Globus pallidus (tissue), 1 donor: ENCODE measurements at regions not wholly inside any gene's neighbourhood (a gene's known extent, or its start where the extent isn't known, plus 50 kb on each side); places are given as distances from the start of the nearest gene placed in this dataset.

Experiments
- DNase-seq: peaks from one replicate; pipeline ENCODE4 v3.0.0-alpha.2; 2015; ENCODE audit warnings: low spot score

GRCh38 chr2:204486321-204486720 lies 59.0 kb upstream of the PARD3B start:
- DNase-seq, result no peak

- DNase-seq, result no peak
These were observed 58.5 kb upstream of the PARD3B start for GRCh38 chr2:204486805-204487204.

- DNase-seq, result no peak
These were observed 57.6 kb upstream of the PARD3B start for GRCh38 chr2:204487447-204488229.

GRCh38 chr2:204491528-204491927 lies 53.7 kb upstream of the PARD3B start:
- DNase-seq, result peak; percentile 4

DNA sequence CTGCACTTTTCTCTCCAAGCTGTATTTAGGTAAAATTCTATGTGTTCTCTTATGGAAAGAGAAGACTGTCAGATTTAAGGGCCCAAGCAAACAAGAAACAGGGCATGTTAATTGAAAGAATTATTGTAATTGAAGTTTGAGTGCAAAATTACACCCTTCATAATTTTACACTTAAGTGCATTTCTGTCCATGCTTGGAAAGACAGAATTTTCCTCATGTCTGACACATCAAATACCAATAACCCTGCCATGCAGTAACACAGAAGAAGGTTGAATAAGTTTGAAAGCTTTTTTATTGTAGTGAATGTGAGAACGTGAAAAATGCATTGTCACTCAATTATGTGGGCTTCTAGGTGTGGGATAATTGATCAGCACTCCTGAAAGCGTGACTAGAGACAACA lies 52.9 kb upstream of the PARD3B start:
- no peak for DNase-seq

DNA sequence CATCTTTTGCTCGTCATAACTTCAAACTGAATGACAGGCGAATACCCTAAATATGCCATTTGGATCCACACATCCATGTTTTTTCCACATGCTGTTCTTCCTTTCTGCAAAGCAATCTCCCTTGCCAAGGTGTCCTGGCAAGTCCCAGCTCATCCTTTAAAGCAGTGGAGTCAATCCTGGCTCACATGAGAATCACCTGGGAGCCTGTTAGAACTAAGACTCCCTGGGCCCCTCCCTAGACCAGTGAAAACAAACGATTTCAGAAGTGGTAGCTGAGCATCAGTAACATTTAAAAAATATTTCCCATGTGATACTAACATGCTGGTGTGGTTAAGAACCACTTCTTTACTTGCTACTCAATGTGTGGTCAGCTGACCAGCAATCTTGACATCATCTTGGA lies 50.6 kb upstream of the PARD3B start:
- DNase-seq, result no peak

GRCh38 chr2:204495381-204495780 lies 49.9 kb upstream of the PARD3B start:
- peak; percentile 70 for DNase-seq
